GM19324 (cell line): ENCODE measurements at regions not wholly inside any gene's neighbourhood (a gene's known extent, or its start where the extent isn't known, plus 50 kb on each side); places are given as distances from the start of the nearest gene placed in this dataset.
"Not testable (repeated sequence)": the region's sequence is repeated elsewhere in the genome, so short reads cannot be mapped to it uniquely, and the experiment has no call there.

ENCODE experiments used
- ATAC-seq: cut with Tn5 transposase; IDR thresholded peaks from one replicate; pipeline ENCODE4 v1.9.1; 2021; ENCODE audit warnings: mild to moderate bottlenecking, moderate library complexity; ENCODE audit not compliant: unreplicated experiment, low FRiP score

DNA sequence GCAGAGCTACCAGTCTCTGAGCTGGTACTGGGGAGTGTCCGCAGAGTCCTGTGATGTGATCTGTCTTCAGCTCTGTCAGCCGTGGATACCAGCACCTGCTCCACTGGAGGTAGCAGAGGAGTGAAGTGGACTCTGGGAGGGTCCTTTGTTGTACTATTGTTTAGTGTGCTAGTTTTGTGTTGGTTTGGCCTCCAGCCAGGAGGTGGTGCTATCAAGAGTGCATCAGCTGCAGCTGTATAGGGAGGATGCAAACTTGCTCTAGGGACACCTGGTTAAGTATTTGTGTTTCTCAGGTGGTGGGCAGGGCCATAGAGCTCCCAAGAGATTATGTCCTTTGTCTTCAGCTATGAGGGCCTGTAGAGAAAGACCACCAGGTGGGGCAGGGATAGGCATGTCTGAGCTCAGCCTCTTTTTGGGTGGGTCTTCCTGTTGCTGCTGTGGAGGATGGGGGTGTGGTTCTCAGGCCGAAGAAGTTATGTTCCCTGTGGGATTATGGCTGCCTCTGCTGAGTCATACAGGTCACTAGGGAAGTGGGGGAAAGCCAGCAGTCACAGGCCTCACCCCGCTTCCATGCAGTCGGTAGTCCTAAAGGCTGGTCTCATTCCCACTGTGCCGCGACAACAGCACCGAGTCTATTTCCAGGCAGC is 443.2 kb upstream of the TBL1XR1 start:
- no peak for ATAC-seq

DNA sequence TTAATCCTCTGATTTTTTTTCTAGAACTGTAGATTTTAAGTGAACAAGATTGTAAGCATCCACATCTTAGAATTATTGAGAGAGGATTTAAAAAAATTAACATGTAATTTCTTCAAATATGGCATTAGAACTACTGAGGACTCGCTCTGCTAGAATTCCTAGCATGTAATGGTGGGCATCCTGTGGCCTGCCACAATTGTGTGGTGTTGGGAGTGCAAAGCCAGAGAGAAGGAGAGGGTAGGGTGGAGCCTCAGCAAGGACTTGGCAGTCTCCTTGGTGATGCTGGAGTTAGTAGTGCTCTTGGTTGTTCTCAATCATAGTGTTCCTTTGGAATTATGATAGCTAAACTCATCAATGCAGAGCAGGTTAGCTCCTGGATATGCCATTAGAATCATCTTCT is 443.9 kb upstream of the TBL1XR1 start:
- ATAC-seq, result no peak

DNA sequence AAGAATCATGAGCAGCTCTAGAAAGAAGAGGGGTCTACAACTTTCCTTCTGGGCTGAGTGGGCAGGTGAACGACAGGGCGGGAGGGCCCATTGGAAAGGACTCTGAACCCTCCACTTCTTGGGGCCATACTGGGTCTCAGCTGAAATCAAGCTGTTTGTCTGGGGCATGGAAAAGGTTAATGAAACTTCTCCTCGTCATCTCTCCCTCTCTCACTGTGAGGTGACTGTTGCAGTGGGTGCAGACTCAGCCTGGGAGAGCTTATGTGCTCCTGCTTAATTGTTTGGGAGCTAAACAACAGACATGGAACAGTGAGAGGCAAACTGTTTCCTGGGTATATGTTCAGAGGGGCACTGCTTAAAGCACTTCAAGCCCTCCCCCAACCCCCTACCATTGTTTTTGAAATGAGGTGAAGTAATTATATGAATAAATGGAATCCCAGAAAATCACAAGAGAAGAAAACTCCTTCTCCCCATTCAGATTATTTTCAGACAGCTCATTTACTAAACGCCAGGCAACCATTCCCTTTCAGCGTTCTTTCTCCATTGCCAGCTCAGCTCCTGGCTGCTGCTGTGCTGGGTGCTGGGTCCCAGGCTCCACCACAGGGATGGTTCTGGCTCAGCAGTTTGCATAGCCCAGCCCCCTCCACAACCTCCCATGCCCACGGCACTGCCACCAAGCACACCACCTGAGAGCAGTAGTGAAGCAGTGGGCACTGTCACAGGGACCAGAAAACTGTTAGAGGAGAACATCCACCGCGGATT is 444.9 kb upstream of the TBL1XR1 start:
- no peak for ATAC-seq

DNA sequence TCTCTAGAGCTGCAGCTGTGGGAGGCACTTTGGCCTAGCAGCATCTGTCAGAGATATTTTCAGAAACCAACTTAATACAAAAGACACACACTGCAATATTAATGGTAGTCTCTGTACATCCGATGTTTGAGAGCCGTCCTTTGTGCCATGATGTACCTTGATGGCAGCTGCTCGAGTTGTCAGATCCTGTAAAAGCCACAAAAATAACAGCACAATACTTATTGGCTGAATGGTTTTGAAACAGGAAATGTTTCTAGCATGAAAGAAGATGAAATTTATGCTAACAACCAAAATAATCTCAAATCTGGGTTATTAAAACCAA is 445.5 kb upstream of the TBL1XR1 start:
- ATAC-seq, result no peak

DNA sequence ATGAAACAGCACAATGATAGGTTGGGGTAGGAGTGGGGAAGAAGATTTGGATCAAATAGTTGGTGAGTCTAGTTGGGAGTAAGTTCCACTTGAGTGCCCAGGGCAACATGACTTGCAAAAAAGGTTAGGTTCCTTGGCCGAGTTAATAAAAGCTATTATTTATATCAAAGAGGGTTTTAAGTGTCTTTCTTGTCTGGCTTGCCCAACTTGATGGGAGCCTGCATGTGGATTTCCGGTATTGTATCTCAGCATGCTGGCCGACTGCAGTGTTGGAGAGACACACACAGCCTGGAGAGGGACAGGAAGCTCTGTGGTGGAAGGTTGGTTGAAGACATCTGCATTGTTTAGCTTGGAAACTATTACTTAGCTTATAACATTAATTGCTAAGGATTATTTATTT is 449.5 kb upstream of the TBL1XR1 start:
- no peak for ATAC-seq

- ATAC-seq, result no peak
Observed at GRCh38 chr3:177647341-177647740, 450.1 kb upstream of the TBL1XR1 start.

DNA sequence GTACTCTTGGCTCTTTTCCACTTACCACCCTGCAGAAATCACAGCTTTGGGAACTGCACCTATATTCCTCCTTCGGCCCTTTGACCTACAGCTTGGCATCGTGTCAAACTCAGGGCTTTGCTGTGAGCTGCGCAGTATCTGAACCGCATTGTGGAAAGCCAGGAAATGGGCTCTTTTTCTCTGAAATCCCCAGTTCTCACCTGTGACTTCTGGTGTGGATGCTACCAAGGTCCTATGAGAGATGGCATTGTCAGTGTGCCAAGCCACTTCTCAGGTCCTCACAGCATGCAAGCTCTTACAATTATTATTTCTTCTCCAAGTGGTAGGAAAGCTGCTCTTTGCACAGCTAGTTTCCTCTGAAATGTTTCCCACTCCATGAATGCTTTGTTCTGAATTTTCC is 450.6 kb upstream of the TBL1XR1 start:
- ATAC-seq, result no peak

DNA sequence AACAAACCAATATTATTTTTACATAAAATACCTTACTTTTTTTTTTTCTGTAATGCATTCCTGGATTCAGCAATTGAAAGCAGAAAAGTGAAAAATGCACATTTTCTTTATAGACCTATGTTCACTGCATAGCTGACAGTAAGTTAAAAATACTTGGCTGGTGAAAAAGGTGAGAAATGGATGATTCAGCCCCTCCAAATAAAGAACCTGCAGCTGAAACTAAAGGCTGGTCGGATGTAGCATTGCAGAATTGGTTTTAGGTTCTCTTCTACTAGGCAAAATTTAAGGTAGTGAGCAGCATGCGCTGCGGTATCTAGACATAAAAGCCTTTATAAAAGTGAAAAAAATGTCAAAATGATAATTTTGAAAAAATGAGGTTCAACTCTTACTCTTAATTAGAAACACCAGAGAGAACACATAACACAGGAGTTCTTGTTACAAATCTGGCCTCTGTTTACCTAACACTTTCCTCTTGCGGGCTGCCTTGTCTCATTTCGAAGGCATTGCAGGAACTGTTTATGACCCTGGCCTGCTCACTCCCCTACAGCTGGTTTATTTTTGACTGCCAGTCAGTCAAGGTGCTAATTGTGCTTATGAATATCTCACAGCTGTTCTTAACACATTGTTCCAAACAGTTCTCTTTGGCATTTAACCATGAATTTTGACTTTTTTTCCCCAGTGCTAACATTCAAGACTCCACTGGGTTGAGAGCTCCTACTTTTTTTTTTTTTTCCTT is 455.4 kb upstream of the TBL1XR1 start:
- no peak for ATAC-seq

DNA sequence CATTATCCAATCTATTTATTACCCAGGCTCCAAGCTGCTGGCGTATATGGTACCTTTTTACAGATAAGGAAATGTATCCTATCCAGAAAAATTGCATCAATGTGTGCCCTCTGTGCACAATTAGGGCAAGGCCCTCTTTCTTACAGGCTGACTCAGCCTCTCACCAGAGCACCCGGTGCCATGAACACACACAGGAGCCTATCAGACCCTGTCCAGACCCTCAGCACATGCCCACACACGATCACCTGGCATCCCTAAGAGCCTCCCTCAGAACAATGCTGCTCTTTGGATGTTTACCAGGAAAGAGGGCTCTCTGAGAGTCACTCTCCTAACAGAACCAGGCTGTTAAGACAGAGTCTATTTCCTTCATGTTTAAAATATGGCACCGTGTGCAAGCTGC is 460.0 kb upstream of the TBL1XR1 start:
- ATAC-seq, result no peak

DNA sequence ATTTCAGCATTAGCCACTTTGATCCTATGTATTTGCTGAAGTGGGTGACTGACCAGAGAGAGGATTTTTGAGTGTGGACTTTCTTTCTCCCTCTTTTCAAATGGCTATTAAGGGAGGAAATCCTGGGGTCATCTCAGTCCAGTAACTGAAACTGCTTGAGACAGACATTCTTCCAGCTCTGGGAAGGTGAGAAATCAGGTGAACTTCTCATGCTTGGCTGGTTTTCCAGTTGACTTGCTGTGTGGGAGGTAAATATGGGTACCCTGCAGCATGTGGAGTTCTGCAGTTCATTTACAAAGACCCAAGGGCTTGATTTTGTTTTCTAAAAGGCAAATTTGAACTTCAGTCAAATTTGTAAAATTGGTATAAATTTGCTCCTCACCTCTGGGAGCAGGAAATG is 461.1 kb upstream of the TBL1XR1 start:
- ATAC-seq, result no peak

DNA sequence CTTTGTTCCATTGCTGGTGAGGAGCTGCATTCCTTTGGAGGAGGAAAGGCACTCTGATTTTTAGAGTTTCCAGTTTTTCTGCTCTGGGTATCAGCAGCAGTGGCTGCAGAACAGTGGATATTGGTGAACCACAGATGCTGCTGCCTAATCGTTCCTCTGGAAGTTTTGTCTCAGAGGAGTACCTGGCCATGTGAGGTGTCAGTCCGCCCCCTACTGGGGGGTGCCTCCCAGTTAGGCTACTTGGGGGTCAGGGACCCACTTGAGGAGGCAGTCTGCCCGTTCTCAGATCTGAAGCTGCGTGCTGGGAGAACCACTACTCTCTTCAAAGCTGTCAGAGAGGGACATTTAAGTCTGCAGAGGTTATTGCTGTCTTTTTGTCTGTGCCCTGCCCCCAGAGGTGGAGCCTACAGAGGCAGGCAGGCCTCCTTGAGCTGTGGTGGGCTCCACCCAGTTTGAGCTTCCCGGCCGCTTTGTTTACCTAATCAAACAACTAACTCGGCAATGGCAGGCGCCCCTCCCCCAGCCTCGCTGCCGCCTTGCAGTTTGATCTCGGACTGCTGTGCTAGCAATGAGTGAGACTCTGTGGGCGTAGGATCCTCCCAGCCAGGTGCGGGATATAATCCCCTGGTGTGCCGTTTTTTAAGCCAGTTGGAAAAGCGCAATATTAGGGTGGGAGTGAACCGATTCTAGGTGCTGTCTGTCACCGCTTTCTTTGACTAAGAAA is 467.3 kb upstream of the TBL1XR1 start:
- not testable (repeated sequence) for ATAC-seq

- no peak for ATAC-seq
Observed at GRCh38 chr3:177665122-177665808, 468.0 kb upstream of the TBL1XR1 start.

DNA sequence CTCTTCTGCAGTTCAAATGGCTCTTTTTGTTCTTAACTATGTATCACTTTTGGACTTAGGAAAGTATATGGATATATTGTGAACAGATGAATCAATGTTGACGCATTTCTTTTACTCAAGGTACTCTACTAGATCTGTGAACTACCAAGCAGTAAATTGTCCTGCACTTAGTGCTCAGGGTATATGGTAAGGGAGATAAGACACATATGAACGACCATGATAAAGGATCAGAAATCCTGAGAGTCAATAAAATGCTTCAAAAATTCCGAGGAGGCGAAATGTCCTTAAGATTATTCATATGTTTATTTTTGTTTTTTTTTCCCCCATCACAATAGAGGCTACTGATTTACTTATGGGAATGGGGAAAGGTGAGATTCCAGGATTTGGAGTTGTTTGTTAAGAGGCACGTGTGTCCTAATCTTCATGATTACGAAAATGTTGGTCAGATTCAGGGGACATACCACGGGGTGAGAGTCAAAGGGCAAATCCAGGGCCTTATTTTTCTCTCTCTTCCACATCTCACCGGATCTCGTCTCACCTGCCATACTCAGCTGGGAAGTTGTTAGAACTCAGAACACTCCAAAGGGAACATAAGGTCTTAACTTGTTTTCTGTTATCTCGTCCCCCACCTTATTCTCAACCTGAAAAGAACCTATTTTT is 475.1 kb upstream of the TBL1XR1 start:
- ATAC-seq, result no peak

DNA sequence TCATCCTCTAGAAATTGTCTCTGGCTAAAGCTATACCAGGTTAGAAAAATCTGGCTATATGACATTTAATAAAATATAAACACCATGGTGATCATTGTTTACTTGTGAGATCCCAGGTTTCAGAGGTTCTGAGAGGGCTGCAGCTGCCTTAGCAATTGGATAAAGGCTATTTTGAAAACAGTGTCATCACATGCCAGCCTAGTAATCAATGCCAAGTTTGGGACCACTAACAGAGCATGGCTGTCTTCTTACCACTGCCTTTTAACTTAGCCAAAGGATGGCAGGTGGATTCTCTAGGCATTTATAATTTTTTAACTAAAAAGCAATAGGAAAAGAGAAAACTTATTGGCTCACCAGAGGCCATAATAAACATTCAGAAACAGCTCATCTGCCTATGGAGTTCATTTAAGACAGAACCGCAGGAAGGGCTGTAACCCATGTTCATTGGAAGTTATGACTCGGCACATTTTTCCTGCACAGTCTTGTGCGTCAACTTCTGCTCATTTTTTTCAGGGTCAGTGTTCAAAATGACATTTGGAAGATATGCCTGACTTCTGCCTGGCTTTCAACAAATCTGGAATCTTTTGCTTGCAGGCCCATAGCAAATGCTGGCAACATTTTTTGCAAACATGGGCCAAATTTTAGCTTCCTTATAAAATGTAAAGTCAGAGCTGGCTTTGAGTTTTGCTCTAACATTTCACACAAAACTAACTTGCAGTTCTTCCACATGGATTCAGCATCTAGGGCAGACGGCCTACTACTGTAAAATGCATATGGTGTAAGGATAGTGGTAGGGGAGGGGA is 476.0 kb upstream of the TBL1XR1 start:
- ATAC-seq, result no peak

- no peak for ATAC-seq
Observed at GRCh38 chr3:177674186-177674585, 476.9 kb upstream of the TBL1XR1 start.

DNA sequence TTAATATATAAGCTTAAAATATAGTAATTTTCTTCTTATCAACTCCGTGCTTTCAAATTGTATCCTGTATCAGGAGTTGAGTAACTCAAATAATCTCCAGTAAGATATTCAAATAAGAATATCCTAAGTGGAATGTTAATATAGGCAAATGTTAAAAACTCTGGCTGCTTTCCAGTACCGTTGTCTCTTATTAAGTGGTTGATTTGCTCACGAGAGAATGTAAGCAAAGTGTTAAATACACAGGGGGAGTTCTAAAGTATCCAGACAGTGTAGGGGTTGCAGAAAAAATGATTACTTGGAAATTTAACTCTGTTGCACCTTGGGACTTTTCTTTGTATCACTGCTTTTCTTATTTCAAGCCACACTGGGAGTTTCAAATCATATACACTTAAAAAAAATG is 478.9 kb upstream of the TBL1XR1 start:
- no peak for ATAC-seq

- no peak for ATAC-seq
Observed at GRCh38 chr3:177676947-177677587, 479.8 kb upstream of the TBL1XR1 start.

DNA sequence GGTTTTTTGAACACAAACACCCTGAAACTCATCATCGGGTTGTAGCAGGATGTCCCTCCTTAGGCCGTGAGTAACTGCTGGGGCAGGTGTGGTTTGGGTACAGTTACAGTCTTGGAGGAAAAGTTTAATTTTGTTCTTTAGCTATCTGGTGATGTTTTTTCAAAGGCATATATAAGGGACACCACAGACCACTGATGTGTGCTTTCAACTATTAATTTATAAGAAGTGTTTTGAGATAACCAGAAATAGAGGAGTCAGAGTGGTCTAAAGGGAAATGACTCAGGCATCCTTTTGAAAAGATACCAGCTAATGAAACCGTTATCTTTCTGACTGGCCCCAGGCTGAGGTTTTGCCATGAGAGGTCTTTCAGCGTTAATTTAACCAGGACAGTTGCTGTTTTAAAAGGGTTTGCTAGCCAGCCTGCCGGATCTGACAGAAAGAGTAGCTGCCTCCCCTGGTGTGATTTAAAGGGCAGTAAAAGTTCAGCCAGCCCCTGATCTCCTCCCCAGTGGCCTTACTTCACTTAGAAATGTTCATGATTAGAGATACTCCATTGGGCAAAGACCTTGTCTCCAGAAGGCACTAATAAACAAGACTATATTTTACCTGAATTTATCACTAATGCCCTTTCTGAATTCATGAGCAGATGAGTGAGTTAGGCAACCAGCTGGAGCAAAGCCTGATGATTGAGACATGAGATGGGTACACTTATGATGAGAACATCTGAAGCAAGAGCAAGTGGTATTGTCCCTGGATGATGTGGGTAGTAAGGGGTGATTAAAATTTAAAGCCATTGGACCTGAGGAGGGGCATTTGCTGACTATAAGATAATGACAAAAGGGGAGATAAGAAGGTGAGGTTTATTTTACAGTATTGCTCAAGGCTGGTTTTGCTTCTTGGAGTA is 482.5 kb upstream of the TBL1XR1 start:
- no peak for ATAC-seq
